ENCODE measurements at regions not wholly inside any gene's neighbourhood (a gene's known extent, or its start where the extent isn't known, plus 50 kb on each side); places are given as distances from the start of the nearest gene placed in this dataset.

DNA sequence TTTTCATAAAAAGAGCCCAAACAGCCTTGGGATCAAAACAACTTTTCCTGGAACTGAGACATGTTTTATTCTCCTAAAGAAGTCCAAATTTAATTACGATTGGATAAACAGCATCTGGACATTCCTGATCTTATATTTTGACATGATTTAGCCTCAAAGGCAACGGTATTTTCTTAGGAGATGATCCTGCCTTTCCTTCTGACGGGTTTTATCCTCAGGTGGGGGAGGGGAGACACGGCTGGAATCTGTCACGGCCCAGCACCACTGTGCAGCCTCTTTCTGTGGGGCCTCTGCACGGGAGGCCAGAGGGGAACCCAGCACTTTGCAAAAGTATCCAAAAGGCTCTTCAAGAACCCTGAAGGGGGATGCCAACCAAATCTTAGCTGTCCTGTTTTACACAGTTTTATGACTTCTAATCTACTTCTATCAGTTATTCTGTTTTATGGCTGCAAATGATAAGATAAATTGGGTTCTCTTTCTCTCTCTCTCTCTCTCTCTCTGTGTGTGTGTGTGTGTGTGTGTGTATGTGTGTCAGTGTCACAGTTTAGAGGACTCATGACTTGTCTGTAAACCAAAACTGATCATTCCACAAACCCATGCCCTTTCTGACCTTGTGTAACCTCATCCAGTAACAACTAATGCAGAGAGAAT, 321.1 kb upstream of the NPVF start:
- Mint-ChIP-seq H3K36me3 (ENCODE audit: unreplicated experiment) (no peaks in the 10 kb centered on the region), H3K27me3 (ENCODE audit: unreplicated experiment) (peaks cover 16% of the 10 kb centered on the region), H3K4me1 (ENCODE audit: unreplicated experiment) (peaks cover 8% of the 10 kb centered on the region), H3K9me3 (ENCODE audit: unreplicated experiment) (no peaks in the 10 kb centered on the region), H3K27ac (ENCODE audit: unreplicated experiment) (no peak overlapping the region), H3K4me3 (ENCODE audit: unreplicated experiment) (no peak overlapping the region)
- TF ChIP-seq, protein P1, sequence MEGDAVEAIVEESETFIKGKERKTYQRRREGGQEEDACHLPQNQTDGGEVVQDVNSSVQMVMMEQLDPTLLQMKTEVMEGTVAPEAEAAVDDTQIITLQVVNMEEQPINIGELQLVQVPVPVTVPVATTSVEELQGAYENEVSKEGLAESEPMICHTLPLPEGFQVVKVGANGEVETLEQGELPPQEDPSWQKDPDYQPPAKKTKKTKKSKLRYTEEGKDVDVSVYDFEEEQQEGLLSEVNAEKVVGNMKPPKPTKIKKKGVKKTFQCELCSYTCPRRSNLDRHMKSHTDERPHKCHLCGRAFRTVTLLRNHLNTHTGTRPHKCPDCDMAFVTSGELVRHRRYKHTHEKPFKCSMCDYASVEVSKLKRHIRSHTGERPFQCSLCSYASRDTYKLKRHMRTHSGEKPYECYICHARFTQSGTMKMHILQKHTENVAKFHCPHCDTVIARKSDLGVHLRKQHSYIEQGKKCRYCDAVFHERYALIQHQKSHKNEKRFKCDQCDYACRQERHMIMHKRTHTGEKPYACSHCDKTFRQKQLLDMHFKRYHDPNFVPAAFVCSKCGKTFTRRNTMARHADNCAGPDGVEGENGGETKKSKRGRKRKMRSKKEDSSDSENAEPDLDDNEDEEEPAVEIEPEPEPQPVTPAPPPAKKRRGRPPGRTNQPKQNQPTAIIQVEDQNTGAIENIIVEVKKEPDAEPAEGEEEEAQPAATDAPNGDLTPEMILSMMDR (IDR thresholded peaks at IDR 0.05), result no peak
- no peak for DNase-seq (ENCODE audit: extremely low spot score, unreplicated experiment)

DNA sequence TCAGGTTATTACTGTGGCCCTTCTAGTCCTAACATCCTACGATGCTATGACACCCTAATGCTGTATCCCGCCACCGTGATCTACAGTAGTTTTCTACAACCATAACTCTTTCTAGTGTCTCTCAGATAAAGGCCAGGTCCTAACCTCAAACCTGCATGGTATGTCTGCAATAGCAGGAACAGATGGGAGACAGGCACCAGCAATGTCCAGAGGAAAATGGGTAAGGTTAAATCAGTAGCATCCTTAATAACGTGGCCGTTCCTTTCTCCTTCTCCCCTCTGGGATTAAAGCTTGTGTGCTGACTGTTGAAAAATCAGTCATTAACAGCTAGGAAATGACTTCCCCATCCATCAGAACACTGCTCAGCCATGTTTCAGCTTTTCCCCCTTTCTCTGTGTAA, 321.9 kb upstream of the NPVF start:
- Mint-ChIP-seq H3K4me1 (ENCODE audit: unreplicated experiment) (peaks cover 7% of the 10 kb centered on the region), H3K4me3 (ENCODE audit: unreplicated experiment) (no peak overlapping the region), H3K36me3 (ENCODE audit: unreplicated experiment) (no peaks in the 10 kb centered on the region), H3K27me3 (ENCODE audit: unreplicated experiment) (peaks cover 16% of the 10 kb centered on the region), H3K9me3 (ENCODE audit: unreplicated experiment) (no peaks in the 10 kb centered on the region), H3K27ac (ENCODE audit: unreplicated experiment) (no peak overlapping the region)
- DNase-seq (ENCODE audit: extremely low spot score, unreplicated experiment), result no peak
- TF ChIP-seq, protein P1 (IDR thresholded peaks at IDR 0.05), result no peak

DNA sequence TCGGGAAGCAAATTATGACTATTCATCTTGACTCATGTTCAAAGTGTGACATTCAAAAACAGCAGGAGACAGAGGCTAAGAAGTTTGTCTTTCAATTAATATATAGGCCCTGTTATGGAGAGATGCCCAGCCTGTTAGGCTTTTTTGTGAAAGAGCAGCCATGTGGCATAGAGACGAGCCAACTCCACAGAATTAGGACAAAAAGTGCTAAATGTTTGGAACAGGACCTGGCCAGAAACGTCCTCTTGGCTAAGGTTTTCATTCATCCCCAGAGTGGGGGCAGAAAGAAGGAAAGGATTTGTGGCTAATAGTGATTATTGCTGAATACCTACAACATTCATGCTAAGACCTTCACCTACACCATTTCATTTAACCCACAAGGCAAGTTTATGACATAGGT, 324.7 kb upstream of the NPVF start:
- TF ChIP-seq, protein P1 (IDR thresholded peaks at IDR 0.05), result no peak
- Mint-ChIP-seq H3K27me3 (ENCODE audit: unreplicated experiment) (peaks cover 17% of the 10 kb centered on the region), H3K36me3 (ENCODE audit: unreplicated experiment) (no peaks in the 10 kb centered on the region), H3K4me1 (ENCODE audit: unreplicated experiment) (no peaks in the 10 kb centered on the region), H3K9me3 (ENCODE audit: unreplicated experiment) (no peaks in the 10 kb centered on the region), H3K27ac (ENCODE audit: unreplicated experiment) (no peak overlapping the region), H3K4me3 (ENCODE audit: unreplicated experiment) (no peak overlapping the region)
- DNase-seq (ENCODE audit: extremely low spot score, unreplicated experiment), result no peak

DNA sequence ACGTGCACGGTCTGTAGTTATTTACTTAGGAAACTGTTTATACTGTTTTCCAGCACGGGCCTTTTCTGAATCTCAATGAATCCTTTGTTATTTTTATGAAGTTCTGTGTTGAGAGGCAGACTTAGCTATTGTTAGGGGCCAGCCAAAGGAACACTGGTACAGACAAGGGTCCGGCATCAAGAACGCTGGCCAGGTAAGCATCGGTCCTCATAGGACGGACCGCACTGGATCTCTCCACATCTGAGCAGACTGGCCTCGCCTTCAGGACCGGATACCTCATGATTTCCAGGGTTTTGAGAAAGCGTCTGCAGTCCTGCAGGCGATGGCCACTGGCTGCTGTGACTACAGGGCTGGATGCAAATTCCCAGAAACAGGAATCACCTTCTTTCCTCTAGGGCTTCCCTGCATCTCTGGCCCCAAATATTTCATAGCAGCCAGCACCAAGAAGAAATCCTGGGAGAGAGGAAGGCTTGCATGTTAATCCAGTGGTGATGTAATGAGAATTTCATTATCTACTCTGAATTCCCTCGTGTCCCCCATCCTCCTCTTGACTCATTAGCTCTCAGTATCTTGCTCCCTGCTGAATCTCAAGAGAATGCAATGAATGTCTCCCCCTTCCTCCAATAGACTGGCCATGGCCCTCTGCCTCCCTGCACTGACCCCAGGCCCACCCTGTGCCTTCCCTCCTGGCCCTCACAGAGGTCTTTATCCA, 325.4 kb upstream of the NPVF start:
- TF ChIP-seq, protein P1 (IDR thresholded peaks at IDR 0.05), result no peak
- no peak overlapping the region for H3K4me3 Mint-ChIP-seq (ENCODE audit: unreplicated experiment)
- no peak for DNase-seq (ENCODE audit: extremely low spot score, unreplicated experiment)
- no peak overlapping the region for H3K27ac Mint-ChIP-seq (ENCODE audit: unreplicated experiment)
- H3K4me1 Mint-ChIP-seq (ENCODE audit: unreplicated experiment), result no peaks in the 10 kb centered on the region
- no peaks in the 10 kb centered on the region for H3K36me3 Mint-ChIP-seq (ENCODE audit: unreplicated experiment)
- H3K27me3 Mint-ChIP-seq (ENCODE audit: unreplicated experiment), result peaks cover 13% of the 10 kb centered on the region
- H3K9me3 Mint-ChIP-seq (ENCODE audit: unreplicated experiment), result peaks cover 5% of the 10 kb centered on the region

DNA sequence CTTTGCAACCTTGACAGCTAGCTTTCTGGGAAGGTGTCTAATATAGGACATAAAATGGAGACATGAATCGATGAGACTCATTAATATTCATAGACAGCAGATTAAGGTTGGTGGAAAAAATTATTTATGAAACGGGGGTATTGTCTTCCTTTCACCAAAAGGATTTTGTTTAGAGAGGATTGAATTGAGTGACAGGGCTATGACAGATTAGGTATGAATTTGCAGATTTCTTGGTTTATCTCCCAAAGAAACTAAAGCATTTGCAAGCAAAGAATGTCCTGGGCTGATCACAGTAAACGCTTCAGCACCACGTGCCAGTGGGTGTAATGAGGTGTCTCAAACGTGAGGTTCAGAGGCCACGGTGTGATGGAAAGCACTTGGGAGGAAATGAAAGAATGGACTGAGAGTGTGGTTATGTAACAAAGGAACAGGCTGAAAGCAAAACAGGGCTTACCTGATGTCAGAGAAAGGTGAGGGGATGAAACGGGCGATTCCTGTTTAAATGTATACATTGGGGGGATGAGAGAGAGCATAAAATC, 329.2 kb upstream of the NPVF start:
- no peak for DNase-seq (ENCODE audit: extremely low spot score, unreplicated experiment)
- Mint-ChIP-seq H3K27me3 (ENCODE audit: unreplicated experiment) (peaks cover 7% of the 10 kb centered on the region), H3K4me1 (ENCODE audit: unreplicated experiment) (no peaks in the 10 kb centered on the region), H3K36me3 (ENCODE audit: unreplicated experiment) (no peaks in the 10 kb centered on the region), H3K9me3 (ENCODE audit: unreplicated experiment) (peaks cover 7% of the 10 kb centered on the region), H3K27ac (ENCODE audit: unreplicated experiment) (no peak overlapping the region), H3K4me3 (ENCODE audit: unreplicated experiment) (no peak overlapping the region)
- TF ChIP-seq, protein P1 (IDR thresholded peaks at IDR 0.05), result no peak
